ENCODE measurements at regions not wholly inside any gene's neighbourhood (a gene's known extent, or its start where the extent isn't known, plus 50 kb on each side); places are given as distances from the start of the nearest gene placed in this dataset.

DNA sequence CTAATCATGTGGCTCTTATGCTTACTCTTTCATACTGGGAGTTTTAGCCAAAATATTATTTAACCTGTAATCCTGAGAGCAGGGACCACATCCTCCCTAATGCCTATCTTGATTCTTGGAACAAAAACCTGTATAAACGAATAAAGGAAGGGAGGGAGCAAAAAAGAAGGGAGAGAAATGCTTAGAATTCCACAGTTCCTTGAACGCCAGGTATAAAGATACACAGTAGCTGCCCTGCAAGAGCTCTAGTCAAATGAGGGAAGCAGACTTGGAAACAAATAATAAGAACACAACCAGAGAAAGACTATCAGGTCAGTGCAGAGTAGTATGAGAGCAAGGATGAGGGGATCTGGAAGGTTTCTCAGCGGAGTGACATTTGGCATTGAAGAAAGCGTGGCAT lies 116.3 kb downstream of the SLC30A10 start:
- TF ChIP-seq, protein P1, sequence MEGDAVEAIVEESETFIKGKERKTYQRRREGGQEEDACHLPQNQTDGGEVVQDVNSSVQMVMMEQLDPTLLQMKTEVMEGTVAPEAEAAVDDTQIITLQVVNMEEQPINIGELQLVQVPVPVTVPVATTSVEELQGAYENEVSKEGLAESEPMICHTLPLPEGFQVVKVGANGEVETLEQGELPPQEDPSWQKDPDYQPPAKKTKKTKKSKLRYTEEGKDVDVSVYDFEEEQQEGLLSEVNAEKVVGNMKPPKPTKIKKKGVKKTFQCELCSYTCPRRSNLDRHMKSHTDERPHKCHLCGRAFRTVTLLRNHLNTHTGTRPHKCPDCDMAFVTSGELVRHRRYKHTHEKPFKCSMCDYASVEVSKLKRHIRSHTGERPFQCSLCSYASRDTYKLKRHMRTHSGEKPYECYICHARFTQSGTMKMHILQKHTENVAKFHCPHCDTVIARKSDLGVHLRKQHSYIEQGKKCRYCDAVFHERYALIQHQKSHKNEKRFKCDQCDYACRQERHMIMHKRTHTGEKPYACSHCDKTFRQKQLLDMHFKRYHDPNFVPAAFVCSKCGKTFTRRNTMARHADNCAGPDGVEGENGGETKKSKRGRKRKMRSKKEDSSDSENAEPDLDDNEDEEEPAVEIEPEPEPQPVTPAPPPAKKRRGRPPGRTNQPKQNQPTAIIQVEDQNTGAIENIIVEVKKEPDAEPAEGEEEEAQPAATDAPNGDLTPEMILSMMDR (optimal IDR thresholded peaks at IDR 0.05 in 1 of 3, IDR thresholded peaks at IDR 0.05 in 1 of 3, conservative IDR thresholded peaks at IDR 0.05 in 1 of 3; ENCODE audit: extremely low read depth in 1 of 3, insufficient read depth in 2 of 3, low read length in 3 of 3): no peak
- TF ChIP-seq EZH2 (IDR thresholded peaks at IDR 0.05; ENCODE audit: low read length): no peak
